ENCODE measurements at regions not wholly inside any gene's neighbourhood (a gene's known extent, or its start where the extent isn't known, plus 50 kb on each side); places are given as distances from the start of the nearest gene placed in this dataset.

DNA sequence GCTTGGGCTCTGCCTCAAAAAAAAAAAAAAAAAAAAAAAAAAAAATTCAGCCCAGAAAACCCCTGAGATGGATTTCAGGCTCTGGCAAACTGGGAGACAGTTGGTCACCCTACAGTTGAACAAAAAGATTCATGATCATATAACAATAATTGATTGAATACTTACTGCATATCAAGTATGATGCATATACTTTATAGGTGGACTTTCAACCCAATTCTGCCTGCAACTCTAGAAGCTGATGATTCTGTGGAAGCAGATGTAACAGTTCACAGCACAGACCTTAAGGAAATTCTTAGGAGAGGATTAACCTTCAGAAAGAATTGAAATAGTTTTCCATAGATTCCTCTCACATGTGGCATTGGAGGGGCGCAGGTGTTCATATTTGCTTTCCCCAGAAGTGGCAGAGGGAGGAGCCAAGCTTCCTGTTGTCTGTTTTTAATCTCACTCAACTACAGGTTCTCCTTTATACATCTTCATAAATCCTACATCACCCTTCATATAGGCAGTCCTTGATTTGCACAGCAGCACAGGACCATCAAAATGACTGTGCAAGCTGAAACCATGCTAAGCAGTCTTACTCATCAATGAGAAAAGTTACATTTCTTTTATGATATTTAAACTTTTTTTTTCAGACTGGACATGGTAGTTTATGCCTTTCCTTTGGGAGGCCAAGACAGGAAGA, 149.4 kb upstream of the KLF3 start:
- Histone ChIP-seq H3K9ac (ENCODE audit: low read length) (no peak overlapping the region), H3K27me3 (ENCODE audit: control insufficient read depth, insufficient read depth, low read length) (no peaks in the 10 kb centered on the region)

DNA sequence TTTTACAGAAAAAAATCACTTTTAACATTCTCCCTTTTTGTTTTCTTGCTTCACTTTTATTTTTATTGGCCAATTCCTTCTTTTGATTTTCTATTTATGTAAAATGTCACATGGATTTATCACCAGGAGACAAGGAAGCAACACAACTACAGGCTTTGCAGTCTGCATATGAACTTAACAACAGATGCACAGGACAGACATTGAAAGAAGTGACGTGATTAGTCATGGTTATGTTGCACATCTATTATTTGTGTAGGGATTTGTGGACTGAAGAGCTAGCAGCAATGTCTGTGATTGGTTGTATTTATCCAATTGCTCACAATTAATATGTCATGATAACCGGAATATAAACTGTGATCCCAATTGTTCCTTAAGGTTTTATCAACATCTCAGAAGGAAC, 147.8 kb upstream of the KLF3 start:
- Histone ChIP-seq H3K9me3 (ENCODE audit: control insufficient read depth, insufficient read depth, low read depth, low read length) (peaks cover 6% of the 10 kb centered on the region; the same call in 1 of the 2 replicates), H3K4me3 (ENCODE audit: low read depth, low read length) (no peak overlapping the region), H3K27ac (ENCODE audit: low read depth, low read length) (no peak overlapping the region), H3K4me1 (ENCODE audit: control insufficient read depth, insufficient read depth, low read length) (peaks cover 10% of the 10 kb centered on the region), H3K27me3 (ENCODE audit: control insufficient read depth, insufficient read depth, low read length) (no peaks in the 10 kb centered on the region), H3K9ac (ENCODE audit: low read length) (no peak overlapping the region), H3K36me3 (ENCODE audit: control insufficient read depth, insufficient read depth, low read length) (no peaks in the 10 kb centered on the region)

More for the DNA sequence above, 149.4 kb upstream of the KLF3 start:
- Histone ChIP-seq H3K9me3 (ENCODE audit: control insufficient read depth, insufficient read depth, low read depth, low read length) (no peaks in the 10 kb centered on the region), H3K27ac (ENCODE audit: low read depth, low read length) (no peak overlapping the region), H3K4me1 (ENCODE audit: control insufficient read depth, insufficient read depth, low read length) (peaks cover 10% of the 10 kb centered on the region), H3K36me3 (ENCODE audit: control insufficient read depth, insufficient read depth, low read length) (no peaks in the 10 kb centered on the region), H3K4me3 (ENCODE audit: low read depth, low read length) (no peak overlapping the region)

DNA sequence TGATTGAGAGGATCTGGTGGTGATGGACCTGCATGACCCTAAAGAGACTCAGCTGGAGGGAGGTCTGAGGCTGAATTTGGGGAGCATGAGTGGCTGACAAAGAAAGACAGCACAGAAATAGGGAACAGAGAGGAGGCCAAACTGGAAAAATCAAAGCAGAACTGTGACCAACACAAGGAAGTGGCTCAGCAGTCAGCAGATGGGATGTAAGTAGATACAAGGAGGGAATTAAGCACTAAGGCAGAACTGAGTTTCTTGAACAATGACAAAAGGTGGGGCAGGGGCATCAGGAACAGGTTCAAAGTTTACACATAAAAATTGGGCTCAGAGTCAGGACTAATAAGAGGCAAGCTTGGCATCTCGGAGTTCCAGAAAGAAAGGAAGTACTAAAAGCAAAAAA, 144.3 kb upstream of the KLF3 start:
- Histone ChIP-seq H3K27me3 (ENCODE audit: control insufficient read depth, insufficient read depth, low read length) (no peaks in the 10 kb centered on the region), H3K4me3 (ENCODE audit: low read depth, low read length) (no peak overlapping the region), H3K4me1 (ENCODE audit: control insufficient read depth, insufficient read depth, low read length) (no peaks in the 10 kb centered on the region), H3K9me3 (ENCODE audit: control insufficient read depth, insufficient read depth, low read depth, low read length) (peaks cover 6% of the 10 kb centered on the region; the same call in 1 of the 2 replicates), H3K36me3 (ENCODE audit: control insufficient read depth, insufficient read depth, low read length) (no peaks in the 10 kb centered on the region), H3K27ac (ENCODE audit: low read depth, low read length) (no peak overlapping the region), H3K9ac (ENCODE audit: low read length) (no peak overlapping the region)

- Histone ChIP-seq H3K4me3 (ENCODE audit: low read depth, low read length) (no peak overlapping the region), H3K9ac (ENCODE audit: low read length) (no peak overlapping the region), H3K27ac (ENCODE audit: low read depth, low read length) (no peak overlapping the region), H3K36me3 (ENCODE audit: control insufficient read depth, insufficient read depth, low read length) (no peaks in the 10 kb centered on the region), H3K4me1 (ENCODE audit: control insufficient read depth, insufficient read depth, low read length) (no peaks in the 10 kb centered on the region), H3K27me3 (ENCODE audit: control insufficient read depth, insufficient read depth, low read length) (no peaks in the 10 kb centered on the region), H3K9me3 (ENCODE audit: control insufficient read depth, insufficient read depth, low read depth, low read length) (peaks cover 6% of the 10 kb centered on the region; the same call in 1 of the 2 replicates)
Measured at GRCh38 chr4:38523054-38523453, 140.9 kb upstream of the KLF3 start.

DNA sequence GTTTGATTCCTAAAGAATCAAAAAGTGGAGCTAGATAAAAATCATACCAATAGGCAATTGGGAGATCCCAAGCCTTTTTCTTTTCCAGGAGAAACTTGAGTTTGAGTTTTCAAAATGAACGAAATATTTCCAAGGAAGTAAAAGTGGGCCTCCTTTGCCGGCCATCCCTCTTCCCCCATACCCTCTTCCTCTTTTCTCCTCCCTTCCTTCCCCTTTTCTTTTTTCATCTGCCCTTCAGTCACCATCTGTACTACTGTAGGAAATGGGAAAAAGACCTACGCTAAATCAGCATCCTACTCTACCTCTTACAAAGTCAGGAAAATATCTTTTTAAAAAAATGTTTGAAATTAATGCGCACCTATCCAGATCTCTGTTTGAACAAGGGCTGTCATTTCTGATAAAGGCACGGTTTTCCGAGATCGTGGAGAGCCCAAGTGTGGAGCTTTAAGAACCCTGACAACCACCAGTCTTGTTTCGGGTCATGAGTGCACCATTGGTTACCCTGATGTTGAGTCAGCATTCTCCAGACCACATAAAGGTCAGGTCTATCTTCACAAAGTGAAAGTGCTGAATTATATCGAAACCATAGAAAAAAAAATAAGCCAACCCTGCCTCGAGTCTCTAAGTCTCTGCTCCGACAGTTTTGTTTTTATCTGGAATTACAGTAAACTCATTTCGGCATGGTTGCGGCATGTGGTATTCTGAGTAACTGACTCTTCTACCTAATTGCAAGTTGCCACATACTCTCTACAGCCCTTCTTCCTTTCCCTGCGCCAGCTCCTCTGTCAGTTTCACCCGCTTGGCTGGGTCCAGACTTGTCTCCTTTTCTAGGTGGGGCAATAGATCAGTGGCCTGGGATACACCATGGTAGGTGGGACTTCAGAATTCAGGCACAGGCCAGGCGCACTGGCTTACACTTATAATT, 140.2 kb upstream of the KLF3 start:
- no peak overlapping the region for H3K27ac ChIP-seq (ENCODE audit: low read depth, low read length)
- H3K4me3 ChIP-seq (ENCODE audit: low read depth, low read length) = no peak overlapping the region
- no peaks in the 10 kb centered on the region for H3K27me3 ChIP-seq (ENCODE audit: control insufficient read depth, insufficient read depth, low read length)
- H3K4me1 ChIP-seq (ENCODE audit: control insufficient read depth, insufficient read depth, low read length) = no peaks in the 10 kb centered on the region
- H3K9me3 ChIP-seq (ENCODE audit: control insufficient read depth, insufficient read depth, low read depth, low read length) = peaks cover 6% of the 10 kb centered on the region; the same call in 1 of the 2 replicates
- no peaks in the 10 kb centered on the region for H3K36me3 ChIP-seq (ENCODE audit: control insufficient read depth, insufficient read depth, low read length)
- no peak overlapping the region for H3K9ac ChIP-seq (ENCODE audit: low read length)

DNA sequence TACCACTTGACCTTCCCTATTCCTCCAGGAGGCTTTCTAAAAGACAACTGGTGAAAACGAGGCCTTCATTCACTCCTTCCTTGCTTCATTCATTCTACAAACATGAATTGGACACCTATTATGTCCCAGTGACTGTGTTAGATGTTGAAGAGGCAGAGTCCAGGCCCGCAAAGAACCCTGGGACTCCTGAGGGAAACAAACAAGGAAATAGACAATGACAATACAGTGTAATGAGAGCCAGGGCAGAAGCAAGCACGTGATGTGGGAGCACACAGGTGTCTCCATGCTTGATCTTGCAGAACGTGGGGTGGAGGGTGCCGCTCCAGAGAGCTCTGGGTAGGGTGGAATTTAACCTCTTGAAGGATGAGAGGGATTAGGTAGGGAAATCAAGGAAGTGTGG, 137.6 kb upstream of the KLF3 start:
- H3K9ac ChIP-seq (ENCODE audit: low read length) = no peak overlapping the region
- H3K27ac ChIP-seq (ENCODE audit: low read depth, low read length) = no peak overlapping the region
- no peaks in the 10 kb centered on the region for H3K27me3 ChIP-seq (ENCODE audit: control insufficient read depth, insufficient read depth, low read length)
- H3K4me1 ChIP-seq (ENCODE audit: control insufficient read depth, insufficient read depth, low read length) = peaks cover 5% of the 10 kb centered on the region; the same call in 1 of the 2 replicates
- no peaks in the 10 kb centered on the region for H3K36me3 ChIP-seq (ENCODE audit: control insufficient read depth, insufficient read depth, low read length)
- H3K9me3 ChIP-seq (ENCODE audit: control insufficient read depth, insufficient read depth, low read depth, low read length) = no peaks in the 10 kb centered on the region
- no peak overlapping the region for H3K4me3 ChIP-seq (ENCODE audit: low read depth, low read length)

DNA sequence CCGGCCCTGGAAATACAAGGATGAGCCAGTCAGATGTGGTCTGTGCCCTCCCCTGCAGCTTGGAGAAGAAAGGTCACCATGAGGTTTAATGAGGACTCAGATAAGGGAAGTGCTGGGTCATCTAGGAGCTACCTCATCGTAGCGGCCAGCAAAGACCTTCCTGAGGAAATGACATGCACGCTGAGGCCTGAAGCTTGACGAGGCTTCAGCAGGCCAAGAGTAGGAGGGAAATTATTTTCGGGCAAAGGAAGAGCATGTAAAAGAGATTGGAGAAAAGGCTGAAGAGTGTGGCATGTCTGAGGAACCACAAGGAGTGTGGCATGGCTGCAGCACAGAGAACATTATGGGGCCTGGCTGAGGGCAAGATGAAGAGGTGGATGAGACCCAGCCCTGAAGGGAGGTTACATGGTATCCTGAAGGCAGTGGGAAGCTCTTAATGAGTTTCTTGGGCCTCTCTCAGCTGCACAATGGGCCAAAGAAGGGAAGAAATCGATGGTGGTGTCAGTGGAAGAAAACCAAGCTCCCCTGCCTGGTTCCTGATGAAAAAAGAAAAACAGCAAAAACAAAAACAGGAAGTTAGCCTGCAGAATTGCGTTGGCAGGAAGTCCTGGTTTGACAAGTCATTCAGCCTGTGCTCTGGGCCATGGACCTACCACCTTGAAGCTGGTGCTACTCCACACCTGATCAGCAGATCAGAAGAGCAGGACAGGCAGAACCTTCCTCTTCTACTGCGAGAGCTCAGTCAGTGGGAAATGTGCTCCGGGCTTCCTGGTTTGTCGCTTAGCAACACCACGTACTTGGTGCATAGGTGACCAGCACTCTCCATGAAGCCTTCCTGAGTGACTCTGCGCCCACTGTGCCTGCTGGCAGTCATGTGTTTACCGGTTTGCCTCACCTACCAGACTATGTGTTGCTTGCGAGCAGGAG, 134.5 kb upstream of the KLF3 start:
- H3K9ac ChIP-seq (ENCODE audit: low read length) = no peak overlapping the region
- no peak overlapping the region for H3K27ac ChIP-seq (ENCODE audit: low read depth, low read length)
- H3K27me3 ChIP-seq (ENCODE audit: control insufficient read depth, insufficient read depth, low read length) = no peaks in the 10 kb centered on the region
- H3K36me3 ChIP-seq (ENCODE audit: control insufficient read depth, insufficient read depth, low read length) = no peaks in the 10 kb centered on the region
- no peak overlapping the region for H3K4me3 ChIP-seq (ENCODE audit: low read depth, low read length)
- no peaks in the 10 kb centered on the region for H3K9me3 ChIP-seq (ENCODE audit: control insufficient read depth, insufficient read depth, low read depth, low read length)
- peaks cover 5% of the 10 kb centered on the region; the same call in 1 of the 2 replicates for H3K4me1 ChIP-seq (ENCODE audit: control insufficient read depth, insufficient read depth, low read length)

DNA sequence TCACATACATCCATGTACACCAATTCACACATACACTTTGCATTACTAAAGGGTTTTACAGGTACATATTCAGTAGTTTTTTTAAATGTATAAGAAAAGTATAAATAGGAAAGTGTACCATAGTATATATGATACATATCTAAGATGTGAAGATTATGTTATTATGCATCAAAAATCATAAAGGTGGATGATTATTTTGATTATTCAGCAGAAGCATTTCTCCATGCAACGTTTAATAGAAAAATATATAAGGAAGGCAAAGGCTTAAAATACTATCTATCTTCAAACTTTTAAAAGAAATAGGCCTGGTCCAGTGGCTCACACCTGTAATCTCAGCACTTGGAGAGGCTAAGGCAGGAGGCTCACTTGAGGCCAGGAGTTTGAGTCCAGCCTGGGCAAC, 133.5 kb upstream of the KLF3 start:
- Histone ChIP-seq H3K36me3 (ENCODE audit: control insufficient read depth, insufficient read depth, low read length) (no peaks in the 10 kb centered on the region), H3K27ac (ENCODE audit: low read depth, low read length) (no peak overlapping the region), H3K4me1 (ENCODE audit: control insufficient read depth, insufficient read depth, low read length) (peaks cover 5% of the 10 kb centered on the region; the same call in 1 of the 2 replicates), H3K9me3 (ENCODE audit: control insufficient read depth, insufficient read depth, low read depth, low read length) (no peaks in the 10 kb centered on the region), H3K9ac (ENCODE audit: low read length) (no peak overlapping the region), H3K4me3 (ENCODE audit: low read depth, low read length) (no peak overlapping the region), H3K27me3 (ENCODE audit: control insufficient read depth, insufficient read depth, low read length) (no peaks in the 10 kb centered on the region)

DNA sequence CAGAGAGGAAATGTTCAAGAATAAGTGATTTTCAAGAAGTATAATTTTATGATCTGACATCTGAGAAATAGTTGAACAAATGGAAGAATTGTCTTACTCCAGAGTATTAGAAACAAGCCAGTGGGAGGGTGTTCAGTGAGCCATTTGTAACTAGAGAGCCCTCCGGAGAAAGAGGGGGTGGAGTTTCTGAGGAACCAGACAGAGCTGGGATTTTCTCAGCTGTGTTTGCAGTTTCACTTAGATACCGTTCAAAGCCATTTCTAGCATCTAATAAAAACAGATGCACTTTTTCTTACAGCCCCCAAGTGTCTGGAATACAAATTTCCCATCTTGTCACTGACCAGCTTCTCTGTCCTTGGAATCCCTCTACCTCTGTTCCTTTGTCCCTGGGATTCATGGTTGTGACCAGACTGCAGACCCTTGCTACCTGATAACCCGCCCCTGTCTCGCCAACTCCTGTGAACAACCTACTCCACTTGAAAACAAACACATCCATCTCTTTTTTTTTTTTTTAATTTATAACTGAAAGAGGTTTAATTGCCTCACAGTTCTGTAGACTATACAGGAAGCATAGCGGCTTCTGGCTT, 132.8 kb upstream of the KLF3 start:
- H3K9me3 ChIP-seq (ENCODE audit: control insufficient read depth, insufficient read depth, low read depth, low read length) = no peaks in the 10 kb centered on the region
- no peaks in the 10 kb centered on the region for H3K36me3 ChIP-seq (ENCODE audit: control insufficient read depth, insufficient read depth, low read length)
- no peaks in the 10 kb centered on the region for H3K27me3 ChIP-seq (ENCODE audit: control insufficient read depth, insufficient read depth, low read length)
- H3K9ac ChIP-seq (ENCODE audit: low read length) = no peak overlapping the region
- peaks cover 5% of the 10 kb centered on the region; the same call in 1 of the 2 replicates for H3K4me1 ChIP-seq (ENCODE audit: control insufficient read depth, insufficient read depth, low read length)
- H3K27ac ChIP-seq (ENCODE audit: low read depth, low read length) = no peak overlapping the region
- H3K4me3 ChIP-seq (ENCODE audit: low read depth, low read length) = no peak overlapping the region

DNA sequence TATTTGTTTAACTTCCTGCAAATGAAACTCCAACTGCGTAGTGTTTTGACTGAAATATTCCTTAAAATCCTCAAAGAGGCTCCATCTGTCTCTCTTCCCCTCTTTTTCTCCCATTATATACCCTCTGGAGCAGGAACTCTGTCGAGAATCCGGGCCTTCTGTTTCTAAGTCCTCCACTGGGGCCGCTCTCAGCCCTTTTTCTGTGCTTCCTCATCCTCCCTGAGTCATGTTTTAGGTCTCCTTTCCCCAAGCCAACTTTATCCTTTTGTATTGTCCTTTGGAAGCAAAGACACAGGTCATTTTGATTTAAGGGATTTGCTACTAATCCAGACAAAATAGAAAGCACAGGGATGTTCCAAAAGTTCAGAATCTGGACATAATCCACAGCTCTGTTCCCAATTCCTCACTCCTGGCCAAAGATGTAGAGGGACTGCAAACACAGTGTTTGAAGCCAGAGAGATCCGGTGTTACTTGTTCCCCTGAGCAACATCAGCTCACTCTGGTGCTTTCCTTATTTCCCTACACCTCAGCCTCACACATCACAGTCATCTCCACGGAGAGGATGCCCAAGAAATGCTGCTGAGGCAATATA, 131.0 kb upstream of the KLF3 start:
- no peak overlapping the region for H3K4me3 ChIP-seq (ENCODE audit: low read depth, low read length)
- no peak overlapping the region for H3K9ac ChIP-seq (ENCODE audit: low read length)
- H3K27ac ChIP-seq (ENCODE audit: low read depth, low read length) = no peak overlapping the region
- H3K36me3 ChIP-seq (ENCODE audit: control insufficient read depth, insufficient read depth, low read length) = no peaks in the 10 kb centered on the region
- peaks cover 5% of the 10 kb centered on the region; the same call in 1 of the 2 replicates for H3K4me1 ChIP-seq (ENCODE audit: control insufficient read depth, insufficient read depth, low read length)
- H3K27me3 ChIP-seq (ENCODE audit: control insufficient read depth, insufficient read depth, low read length) = no peaks in the 10 kb centered on the region
- H3K9me3 ChIP-seq (ENCODE audit: control insufficient read depth, insufficient read depth, low read depth, low read length) = no peaks in the 10 kb centered on the region

Measured in HUES6 (cell line).